Mesendoderm (in vitro differentiated cells): ENCODE measurements at regions not wholly inside any gene's neighbourhood (a gene's known extent, or its start where the extent isn't known, plus 50 kb on each side); places are given as distances from the start of the nearest gene placed in this dataset.
A peak's percentile ranks its signal among the peaks of the same experiment; 100 is the strongest.

ENCODE experiments used
- DNase-seq: peaks from one replicate; pipeline ENCODE4 v3.0.0; 2013
- H2AK5ac ChIP-seq: 2 replicates; pipeline ENCODE4 v1.6.1; 2013; ENCODE audit warnings: low read length, inconsistent platforms
- H2BK120ac ChIP-seq: 2 replicates; pipeline ENCODE4 v1.6.1; 2013; ENCODE audit warnings: low read depth, mild to moderate bottlenecking, low read length, moderate library complexity, mixed read lengths
- H2BK15ac ChIP-seq: replicated peaks from 2 replicates; pipeline ENCODE4 v1.6.1; 2013; ENCODE audit warnings: low read depth, mild to moderate bottlenecking, moderate library complexity
- H2BK5ac ChIP-seq: 2 replicates; pipeline ENCODE4 v1.6.1; 2013; ENCODE audit warnings: low read length, inconsistent platforms
- H3K18ac ChIP-seq: 2 replicates; pipeline ENCODE4 v1.6.1; 2013; ENCODE audit warnings: mild to moderate bottlenecking, low read length, mixed read lengths
- H3K23ac ChIP-seq: one replicate; pipeline ENCODE4 v1.6.1; 2013; ENCODE audit warnings: low read length
- H3K27ac ChIP-seq: 2 replicates; pipeline ENCODE4 v1.5.1; 2013; ENCODE audit warnings: low read depth, mild to moderate bottlenecking, inconsistent platforms, low read length, moderate library complexity
- H3K27me3 ChIP-seq: 2 replicates; pipeline ENCODE4 v1.6.1; 2013; ENCODE audit warnings: low read length, control low read depth, mild to moderate bottlenecking, inconsistent platforms; ENCODE audit not compliant: insufficient read depth, poor library complexity
- H3K36me3 ChIP-seq: 2 replicates; pipeline ENCODE4 v1.6.1; 2013; ENCODE audit warnings: low read length, inconsistent platforms; ENCODE audit not compliant: control insufficient read depth, insufficient read depth
- H3K4ac ChIP-seq: one replicate; pipeline ENCODE4 v1.6.1; 2013; ENCODE audit warnings: low read depth, mild to moderate bottlenecking, low read length, moderate library complexity
- H3K4me1 ChIP-seq: 2 replicates; pipeline ENCODE4 v1.6.1; 2013; ENCODE audit warnings: low read depth, low read length, inconsistent platforms; ENCODE audit not compliant: control insufficient read depth
- H3K4me2 ChIP-seq: 2 replicates; pipeline ENCODE4 v1.6.1; 2013; ENCODE audit warnings: low read length
- H3K4me3 ChIP-seq: 2 replicates; pipeline ENCODE4 v1.5.1; 2013; ENCODE audit warnings: mild to moderate bottlenecking, low read length
- H3K56ac ChIP-seq: one replicate; pipeline ENCODE4 v1.6.1; 2013; ENCODE audit warnings: low read length
- H3K79me1 ChIP-seq: 2 replicates; pipeline ENCODE4 v1.6.1; 2013; ENCODE audit warnings: low read length, inconsistent platforms
- H3K79me2 ChIP-seq: 2 replicates; pipeline ENCODE4 v1.6.1; 2013; ENCODE audit warnings: mild to moderate bottlenecking, low read length; ENCODE audit not compliant: control insufficient read depth, insufficient read depth
- H3K9ac ChIP-seq: 2 replicates; pipeline ENCODE4 v1.6.1; 2013; ENCODE audit warnings: low read length, inconsistent platforms
- H4K5ac ChIP-seq: one replicate; pipeline ENCODE4 v1.6.1; 2013; ENCODE audit warnings: low read length
- H4K8ac ChIP-seq: one replicate; pipeline ENCODE4 v1.6.1; 2013; ENCODE audit warnings: low read depth, mild to moderate bottlenecking, control low read depth, low read length, moderate library complexity
- WGBS: extraction: QIAGEN DNeasy Blood & Tissue Kit; methylation state at CpG from one replicate; pipeline ENCODE4 v1.1.7; 2013; ENCODE audit warnings: low lambda C conversion rate, missing lambda C conversion rate; ENCODE audit not compliant: insufficient coverage; ENCODE audit errors: extremely low coverage; 5-methylcytosine and 5-hydroxymethylcytosine counted together

DNA sequence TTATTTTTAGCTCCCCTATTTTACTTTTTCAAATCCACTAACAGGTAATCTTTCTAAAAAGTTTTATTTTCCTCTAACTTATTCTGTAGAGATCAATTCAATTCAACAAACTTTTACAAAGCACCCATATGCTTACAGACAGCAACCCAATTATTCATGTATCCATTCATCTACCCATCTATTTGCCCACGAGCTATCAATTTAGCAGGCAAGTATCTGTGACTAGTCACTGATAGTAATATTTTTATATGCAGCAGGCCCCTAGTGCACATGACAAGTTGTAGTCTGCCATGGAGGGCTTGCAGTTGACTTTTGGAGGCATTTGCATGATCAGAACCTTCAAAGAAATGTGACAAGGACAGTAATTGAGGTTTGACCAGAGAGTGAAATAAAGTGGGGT is 753.2 kb upstream of the TENM4 start:
- H3K4me3 ChIP-seq: no peak overlapping the region
- no CpG with 5 or more reads among the region's 1 CpG for WGBS
- no peak for DNase-seq

DNA sequence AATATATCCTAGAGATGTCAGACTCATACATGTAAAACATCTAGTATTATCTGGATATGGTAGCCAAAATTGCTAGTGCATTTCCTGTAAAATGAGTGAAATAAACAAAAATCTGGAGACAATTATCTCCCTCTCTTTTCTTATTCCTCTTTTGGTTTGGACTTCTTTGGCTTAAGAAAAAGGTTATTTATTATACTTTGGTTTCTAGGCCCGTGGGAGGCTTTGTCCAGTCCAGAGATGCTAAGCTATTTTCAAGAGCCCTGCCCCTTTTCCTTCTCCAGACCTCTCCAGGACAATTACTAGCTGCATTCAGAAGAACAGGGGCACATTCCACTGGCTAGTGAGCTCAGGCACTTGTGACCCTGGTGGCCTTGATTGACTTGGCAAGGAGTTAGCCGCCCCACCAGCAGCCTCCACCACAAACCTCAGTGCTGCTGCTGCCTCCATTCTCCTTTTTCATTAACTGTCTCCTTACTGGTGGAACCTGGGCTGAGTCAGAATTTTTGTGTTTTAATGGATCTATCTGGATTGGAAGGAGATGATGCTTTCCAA is 747.3 kb upstream of the TENM4 start:
- Histone ChIP-seq H2BK5ac (no peak overlapping the region), H3K79me1 (no peaks in the 10 kb centered on the region), H3K9ac (no peak overlapping the region), H3K4ac (no peak overlapping the region), H4K5ac (no peak overlapping the region), H3K27me3 (no peaks in the 10 kb centered on the region), H2BK120ac (no peak overlapping the region), H3K79me2 (no peaks in the 10 kb centered on the region), H2AK5ac (no peak overlapping the region), H4K8ac (no peak overlapping the region), H3K4me3 (no peak overlapping the region), H3K27ac (no peak overlapping the region), H3K18ac (no peak overlapping the region), H3K23ac (no peak overlapping the region), H3K36me3 (no peaks in the 10 kb centered on the region), H2BK15ac (no peak overlapping the region), H3K56ac (no peak overlapping the region), H3K4me1 (no peaks in the 10 kb centered on the region), H3K4me2 (no peak overlapping the region)
- DNase-seq: peak; percentile 28
- no CpG with 5 or more reads among the region's 2 CpGs for WGBS

More for the DNA sequence above, 753.2 kb upstream of the TENM4 start:
- Histone ChIP-seq H2AK5ac (no peak overlapping the region), H3K56ac (no peak overlapping the region), H3K36me3 (no peaks in the 10 kb centered on the region), H4K5ac (no peak overlapping the region), H3K4ac (no peak overlapping the region), H3K27me3 (no peaks in the 10 kb centered on the region), H3K9ac (no peak overlapping the region), H3K18ac (no peak overlapping the region), H4K8ac (no peak overlapping the region), H3K79me2 (no peaks in the 10 kb centered on the region), H3K23ac (no peak overlapping the region), H3K27ac (no peak overlapping the region), H2BK120ac (no peak overlapping the region), H3K4me1 (no peaks in the 10 kb centered on the region), H2BK15ac (no peak overlapping the region), H3K79me1 (no peaks in the 10 kb centered on the region), H2BK5ac (no peak overlapping the region), H3K4me2 (no peak overlapping the region)

DNA sequence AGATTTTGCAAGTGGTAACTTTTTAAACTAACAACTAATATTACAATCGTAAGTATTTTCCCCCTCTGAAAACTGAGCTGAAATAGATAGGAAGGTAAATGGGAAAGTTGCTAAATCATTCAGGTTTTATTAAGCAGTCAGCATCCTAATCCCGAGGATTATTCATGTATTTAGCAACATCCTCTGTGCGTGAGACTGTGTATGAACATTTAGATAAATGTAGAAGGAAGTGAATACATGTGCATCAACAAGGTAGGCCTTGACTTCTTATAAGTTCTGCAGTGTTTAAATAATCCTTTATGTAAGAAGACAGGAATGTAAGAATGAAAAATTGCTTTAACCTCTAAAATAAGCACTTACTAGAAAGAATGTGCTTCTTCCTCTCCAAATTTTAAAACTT is 745.9 kb upstream of the TENM4 start:
- Histone ChIP-seq H3K36me3 (no peaks in the 10 kb centered on the region), H3K23ac (no peak overlapping the region), H3K4me2 (no peak overlapping the region), H3K27me3 (no peaks in the 10 kb centered on the region), H3K4ac (no peak overlapping the region), H3K27ac (no peak overlapping the region), H2BK120ac (no peak overlapping the region), H3K4me3 (no peak overlapping the region), H3K18ac (no peak overlapping the region), H4K8ac (no peak overlapping the region), H3K79me1 (no peaks in the 10 kb centered on the region), H2AK5ac (no peak overlapping the region), H3K79me2 (no peaks in the 10 kb centered on the region), H2BK5ac (no peak overlapping the region), H3K9ac (no peak overlapping the region), H3K4me1 (no peaks in the 10 kb centered on the region), H4K5ac (no peak overlapping the region), H3K56ac (no peak overlapping the region), H2BK15ac (no peak overlapping the region)
- no peak for DNase-seq
- WGBS: no CpG with 5 or more reads among the region's 3 CpGs

DNA sequence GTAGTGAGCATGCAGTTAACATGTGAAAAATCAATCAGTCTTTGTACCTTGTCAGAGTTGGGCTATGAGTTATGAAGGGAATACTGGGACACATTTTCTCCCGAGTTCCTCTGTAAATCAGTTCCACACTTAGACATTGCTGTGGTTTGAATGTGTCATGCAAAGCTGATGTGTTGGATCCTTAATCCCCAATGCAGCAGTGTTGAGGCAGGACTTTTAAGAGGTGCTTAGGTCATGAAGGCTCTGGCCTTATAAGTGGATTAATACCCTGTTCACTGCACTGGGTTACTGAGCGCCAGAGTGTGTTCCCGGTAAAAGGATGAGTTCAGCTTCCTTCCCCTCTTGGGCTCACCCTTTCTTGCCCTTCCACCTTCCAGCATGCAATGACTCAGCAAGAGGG is 742.1 kb upstream of the TENM4 start:
- no peak overlapping the region for H4K8ac ChIP-seq
- H2AK5ac ChIP-seq: no peak overlapping the region
- no peak overlapping the region for H3K56ac ChIP-seq
- DNase-seq: no peak
- H3K79me1 ChIP-seq: no peaks in the 10 kb centered on the region
- no peak overlapping the region for H3K4me2 ChIP-seq
- WGBS: no CpG with 5 or more reads among the region's 3 CpGs
- H3K23ac ChIP-seq: no peak overlapping the region
- H2BK5ac ChIP-seq: no peak overlapping the region
- H2BK15ac ChIP-seq: no peak overlapping the region
- no peaks in the 10 kb centered on the region for H3K36me3 ChIP-seq
- no peak overlapping the region for H3K4ac ChIP-seq
- H3K9ac ChIP-seq: no peak overlapping the region
- no peak overlapping the region for H3K4me3 ChIP-seq
- no peaks in the 10 kb centered on the region for H3K79me2 ChIP-seq
- H3K4me1 ChIP-seq: no peaks in the 10 kb centered on the region
- H3K27ac ChIP-seq: no peak overlapping the region
- H2BK120ac ChIP-seq: no peak overlapping the region
- H4K5ac ChIP-seq: no peak overlapping the region
- H3K18ac ChIP-seq: no peak overlapping the region
- no peaks in the 10 kb centered on the region for H3K27me3 ChIP-seq

GRCh38 chr11:80173371-80174136 is 732.7 kb upstream of the TENM4 start:
- DNase-seq: no peak

GRCh38 chr11:80168796-80169195 is 728.0 kb upstream of the TENM4 start:
- no peak overlapping the region for H3K4ac ChIP-seq
- no peak overlapping the region for H2BK5ac ChIP-seq
- no peak for DNase-seq
- H2BK120ac ChIP-seq: no peak overlapping the region
- H3K9ac ChIP-seq: no peak overlapping the region
- H2AK5ac ChIP-seq: no peak overlapping the region
- no peaks in the 10 kb centered on the region for H3K4me1 ChIP-seq
- H4K5ac ChIP-seq: no peak overlapping the region
- H3K27me3 ChIP-seq: no peaks in the 10 kb centered on the region
- no peak overlapping the region for H2BK15ac ChIP-seq
- WGBS: no CpG with 5 or more reads among the region's 2 CpGs
- no peaks in the 10 kb centered on the region for H3K36me3 ChIP-seq
- no peak overlapping the region for H4K8ac ChIP-seq
- no peak overlapping the region for H3K4me3 ChIP-seq
- no peaks in the 10 kb centered on the region for H3K79me2 ChIP-seq
- no peaks in the 10 kb centered on the region for H3K79me1 ChIP-seq
- no peak overlapping the region for H3K4me2 ChIP-seq
- no peak overlapping the region for H3K27ac ChIP-seq
- H3K18ac ChIP-seq: no peak overlapping the region
- no peak overlapping the region for H3K56ac ChIP-seq
- no peak overlapping the region for H3K23ac ChIP-seq

More at GRCh38 chr11:80173371-80174136, 732.7 kb upstream of the TENM4 start:
- Histone ChIP-seq H3K27ac (no peak overlapping the region), H4K8ac (no peak overlapping the region), H3K4me3 (no peak overlapping the region), H3K79me1 (no peaks in the 10 kb centered on the region), H3K36me3 (no peaks in the 10 kb centered on the region), H3K9ac (no peak overlapping the region), H3K4me2 (no peak overlapping the region), H3K18ac (no peak overlapping the region), H3K79me2 (no peaks in the 10 kb centered on the region), H2BK15ac (no peak overlapping the region), H2BK120ac (no peak overlapping the region), H2BK5ac (no peak overlapping the region), H3K56ac (no peak overlapping the region), H3K27me3 (no peaks in the 10 kb centered on the region), H4K5ac (no peak overlapping the region), H3K4ac (no peak overlapping the region), H2AK5ac (no peak overlapping the region), H3K4me1 (no peaks in the 10 kb centered on the region), H3K23ac (no peak overlapping the region)
- no CpG with 5 or more reads among the region's 3 CpGs for WGBS
